Body of pancreas (tissue), 4 donors: ENCODE measurements at regions not wholly inside any gene's neighbourhood (a gene's known extent, or its start where the extent isn't known, plus 50 kb on each side); places are given as distances from the start of the nearest gene placed in this dataset.

ENCODE experiments used
- CTCF ChIP-seq, 7 experiments: fragments of 450-650 bp in 4 of 7; fragments of 200-600 bp in 3 of 7; sonication (generic) in 3 of 7; IDR thresholded peaks; one replicate each; pipeline ENCODE4 v1.5.1; 2016 to 2019; ENCODE audit warnings: antibody characterized with exemption in 7 of 7
- POLR2A ChIP-seq, 3 donors: fragments of 450-650 bp; IDR thresholded peaks; one replicate each; pipeline ENCODE4 v1.6.1; 2016; ENCODE audit warnings: antibody characterized with exemption in 3 of 3, mild to moderate bottlenecking in 2 of 3

- TF ChIP-seq POLR2A (IDR thresholded peaks at IDR 0.05) = no peak
- no peak for TF ChIP-seq CTCF (IDR thresholded peaks at IDR 0.05)
These were observed 1395.1 kb downstream of the LRFN5 start for GRCh38 chr14:43001731-43002130.
